ENCODE measurements at regions not wholly inside any gene's neighbourhood (a gene's known extent, or its start where the extent isn't known, plus 50 kb on each side); places are given as distances from the start of the nearest gene placed in this dataset.

DNA sequence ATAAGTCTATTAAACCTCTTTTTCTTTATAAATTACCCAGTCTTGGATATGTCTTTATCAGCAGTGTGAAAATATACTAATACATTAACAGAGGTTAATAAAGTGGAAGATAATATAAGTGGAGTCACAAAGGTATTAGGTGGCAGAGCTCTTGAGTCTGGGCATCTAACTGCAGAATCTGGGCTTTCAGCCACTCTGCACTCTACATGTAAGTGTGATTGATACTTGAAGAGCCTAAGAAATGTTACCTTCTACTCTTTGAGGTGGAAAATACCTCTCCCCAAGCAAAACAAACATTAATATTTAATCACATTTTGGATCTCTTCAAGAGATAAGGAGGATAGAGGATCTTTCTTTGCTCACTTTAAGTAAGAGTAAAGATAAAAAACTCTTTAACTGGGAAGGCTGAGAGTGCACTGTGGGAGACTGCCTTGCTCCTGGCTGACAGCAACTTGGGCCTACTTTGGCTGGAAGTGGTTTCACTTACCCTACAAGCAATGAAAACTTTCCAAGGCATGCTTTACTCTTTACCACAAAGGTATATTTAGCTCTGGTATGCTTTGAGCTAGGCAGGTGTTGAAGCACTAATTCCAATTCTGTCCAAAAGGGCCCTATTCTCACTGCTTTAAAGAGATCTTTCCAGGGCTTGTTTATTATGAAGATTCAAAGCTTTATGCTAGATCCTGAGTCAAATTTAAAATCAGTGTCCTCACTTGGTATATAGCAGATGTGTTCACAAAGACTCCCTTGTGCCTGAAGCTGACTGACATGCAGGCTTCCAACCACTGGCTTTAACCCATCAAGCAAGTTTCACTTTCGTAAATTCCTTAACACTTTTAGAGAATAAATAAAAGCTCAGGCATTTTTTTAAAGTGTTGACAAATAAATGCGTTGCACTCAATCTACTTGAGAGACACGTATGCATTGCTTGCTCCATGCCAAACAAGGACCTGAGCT lies 245.3 kb upstream of the ZP4 start:
- DNase-seq (ENCODE audit: insufficient read length, low spot score), result no peak
- no peak for TF ChIP-seq SPI1 (IDR thresholded peaks at IDR 0.05; ENCODE audit: low read depth, low read length)
- no peak for TF ChIP-seq POLR2A (IDR thresholded peaks at IDR 0.05; ENCODE audit: low read depth, low read length)
- no peak for TF ChIP-seq POU2F2 (IDR thresholded peaks at IDR 0.05; ENCODE audit: low read depth, low read length)
- no peak for FAIRE-seq

GRCh38 chr1:238129677-238130076 lies 239.0 kb upstream of the ZP4 start:
- DNase-seq (ENCODE audit: insufficient read length, low spot score) (no peak), FAIRE-seq (no peak)
- TF ChIP-seq SPI1 (IDR thresholded peaks at IDR 0.05; ENCODE audit: low read depth, low read length), result no peak
- no peak for TF ChIP-seq PAX5 (IDR thresholded peaks at IDR 0.05; ENCODE audit: insufficient read depth, low read length, severe bottlenecking)
- TF ChIP-seq POLR2A (IDR thresholded peaks at IDR 0.05; ENCODE audit: low read depth, low read length), result no peak

DNA sequence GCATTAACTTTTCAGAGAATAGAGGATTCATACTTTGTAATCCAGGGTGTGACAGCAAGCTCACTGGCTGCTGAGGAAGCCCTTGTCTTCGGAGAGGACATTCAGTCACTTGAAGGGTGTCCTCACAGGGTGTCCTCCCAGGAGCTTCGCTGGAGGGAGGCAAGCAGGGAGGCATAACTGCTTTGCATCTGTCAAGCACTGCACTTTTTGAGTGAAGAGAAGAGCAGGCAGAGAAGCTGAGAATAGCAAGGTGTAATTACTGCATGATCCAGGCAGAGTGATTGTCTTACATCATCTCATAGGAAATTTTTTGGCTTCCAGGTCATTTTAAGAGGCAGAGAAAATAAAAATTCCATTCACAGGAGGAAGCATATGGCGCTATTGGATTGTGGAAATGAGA lies 232.5 kb upstream of the ZP4 start:
- DNase-seq (ENCODE audit: insufficient read length, low spot score), result no peak
- TF ChIP-seq SPI1 (IDR thresholded peaks at IDR 0.05; ENCODE audit: low read depth, low read length) (no peak), TAF1 (IDR thresholded peaks at IDR 0.05; ENCODE audit: low read depth, low read length) (no peak), POU2F2 (IDR thresholded peaks at IDR 0.05; ENCODE audit: low read depth, low read length) (no peak), PAX5 (IDR thresholded peaks at IDR 0.05; ENCODE audit: insufficient read depth, low read length, severe bottlenecking) (no peak), POLR2A (IDR thresholded peaks at IDR 0.05; ENCODE audit: low read depth, low read length) (no peak), POLR2AphosphoS5 (IDR thresholded peaks at IDR 0.05; ENCODE audit: low read depth, low read length) (no peak)
- no peak for FAIRE-seq

DNA sequence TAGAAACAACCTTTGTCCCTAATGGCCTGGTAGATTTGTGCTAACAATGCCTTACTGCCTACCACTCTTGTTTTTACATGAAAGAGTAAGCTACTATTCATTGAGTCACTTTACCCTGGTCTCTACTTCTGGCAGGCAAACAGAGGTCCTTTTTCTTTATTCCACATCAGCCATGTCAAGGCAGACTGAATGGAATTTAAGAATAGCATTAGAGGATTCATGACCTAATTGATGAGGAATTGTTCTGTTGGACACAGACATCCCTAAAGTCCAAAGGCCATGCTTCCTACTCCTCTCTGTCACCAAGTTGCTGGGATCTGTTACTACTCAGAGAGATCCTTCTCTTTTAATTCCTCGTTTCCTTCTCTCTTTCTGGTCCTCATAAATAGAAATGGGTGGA lies 229.1 kb upstream of the ZP4 start:
- DNase-seq (ENCODE audit: insufficient read length, low spot score) (no peak), FAIRE-seq (no peak)
- TF ChIP-seq SPI1 (IDR thresholded peaks at IDR 0.05; ENCODE audit: low read depth, low read length) (no peak), POLR2A (IDR thresholded peaks at IDR 0.05; ENCODE audit: low read depth, low read length) (no peak), TAF1 (IDR thresholded peaks at IDR 0.05; ENCODE audit: low read depth, low read length) (no peak), POLR2AphosphoS5 (IDR thresholded peaks at IDR 0.05; ENCODE audit: low read depth, low read length) (no peak), POU2F2 (IDR thresholded peaks at IDR 0.05; ENCODE audit: low read depth, low read length) (no peak), PAX5 (IDR thresholded peaks at IDR 0.05; ENCODE audit: insufficient read depth, low read length, severe bottlenecking) (no peak)

- DNase-seq (ENCODE audit: insufficient read length, low spot score) (no peak), FAIRE-seq (no peak)
- TF ChIP-seq POU2F2 (IDR thresholded peaks at IDR 0.05; ENCODE audit: low read depth, low read length) (no peak), SPI1 (IDR thresholded peaks at IDR 0.05; ENCODE audit: low read depth, low read length) (no peak), POLR2AphosphoS5 (IDR thresholded peaks at IDR 0.05; ENCODE audit: low read depth, low read length) (no peak), TAF1 (IDR thresholded peaks at IDR 0.05; ENCODE audit: low read depth, low read length) (no peak), POLR2A (IDR thresholded peaks at IDR 0.05; ENCODE audit: low read depth, low read length) (no peak), PAX5 (IDR thresholded peaks at IDR 0.05; ENCODE audit: insufficient read depth, low read length, severe bottlenecking) (no peak)
Measured at GRCh38 chr1:238119060-238119459, 228.3 kb upstream of the ZP4 start.

DNA sequence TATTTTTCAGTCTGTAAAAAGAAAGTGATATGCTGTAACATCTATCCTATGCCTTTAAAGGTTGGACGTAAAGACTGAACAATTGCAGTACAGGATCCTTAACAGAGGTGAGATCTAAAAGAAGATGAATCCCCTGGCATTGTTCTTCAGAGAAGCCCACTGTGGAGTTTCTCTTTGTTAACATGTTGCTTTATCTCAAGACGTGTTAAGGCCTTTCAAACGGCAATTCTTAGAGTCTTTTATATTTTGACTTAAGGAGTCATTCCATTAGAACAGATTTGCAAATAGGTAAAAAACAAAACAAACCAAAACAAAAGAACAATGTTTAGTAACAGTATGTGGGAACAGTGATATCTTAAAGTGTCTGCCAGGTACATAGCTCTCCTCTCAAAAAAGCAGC lies 225.1 kb upstream of the ZP4 start:
- DNase-seq (ENCODE audit: insufficient read length, low spot score) (no peak), FAIRE-seq (no peak)
- TF ChIP-seq POLR2A (IDR thresholded peaks at IDR 0.05; ENCODE audit: low read depth, low read length) (no peak), POLR2AphosphoS5 (IDR thresholded peaks at IDR 0.05; ENCODE audit: low read depth, low read length) (no peak)

- no peak for FAIRE-seq
- TF ChIP-seq SPI1 (IDR thresholded peaks at IDR 0.05; ENCODE audit: low read depth, low read length), result no peak
- no peak for TF ChIP-seq POLR2A (IDR thresholded peaks at IDR 0.05; ENCODE audit: low read depth, low read length)
- no peak for TF ChIP-seq POU2F2 (IDR thresholded peaks at IDR 0.05; ENCODE audit: low read depth, low read length)
- no peak for TF ChIP-seq PAX5 (IDR thresholded peaks at IDR 0.05; ENCODE audit: insufficient read depth, low read length, severe bottlenecking)
- TF ChIP-seq TAF1 (IDR thresholded peaks at IDR 0.05; ENCODE audit: low read depth, low read length), result no peak
- no peak for TF ChIP-seq POLR2AphosphoS5 (IDR thresholded peaks at IDR 0.05; ENCODE audit: low read depth, low read length)
- DNase-seq (ENCODE audit: insufficient read length, low spot score), result no peak
Measured at GRCh38 chr1:238112952-238113621, 222.4 kb upstream of the ZP4 start.

GRCh38 chr1:238111516-238111915 lies 220.8 kb upstream of the ZP4 start:
- FAIRE-seq, result no peak
- no peak for DNase-seq (ENCODE audit: insufficient read length, low spot score)
- TF ChIP-seq SPI1 (IDR thresholded peaks at IDR 0.05; ENCODE audit: low read depth, low read length) (no peak), TAF1 (IDR thresholded peaks at IDR 0.05; ENCODE audit: low read depth, low read length) (no peak), POU2F2 (IDR thresholded peaks at IDR 0.05; ENCODE audit: low read depth, low read length) (no peak), PAX5 (IDR thresholded peaks at IDR 0.05; ENCODE audit: insufficient read depth, low read length, severe bottlenecking) (no peak), POLR2AphosphoS5 (IDR thresholded peaks at IDR 0.05; ENCODE audit: low read depth, low read length) (no peak), POLR2A (IDR thresholded peaks at IDR 0.05; ENCODE audit: low read depth, low read length) (no peak)

DNA sequence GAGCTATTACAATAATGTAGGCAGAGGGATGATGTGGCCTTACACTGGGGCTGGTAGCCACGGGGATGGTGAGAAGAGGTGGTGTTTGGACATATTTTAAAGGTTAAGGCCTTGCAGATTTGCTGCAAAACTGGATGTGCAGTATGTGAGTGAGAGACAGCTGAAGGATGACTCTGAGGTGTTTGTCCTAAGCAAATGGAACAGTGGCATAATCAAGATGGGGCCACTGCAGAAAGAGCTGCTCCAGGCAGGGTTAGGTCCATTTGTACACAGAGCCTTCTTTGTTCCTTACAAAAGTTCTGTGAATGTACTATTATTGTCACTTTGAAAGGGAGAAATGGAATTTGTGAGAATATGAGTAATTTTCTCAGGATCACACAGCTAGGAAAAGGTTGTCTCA lies 220.4 kb upstream of the ZP4 start:
- no peak for FAIRE-seq
- no peak for DNase-seq (ENCODE audit: insufficient read length, low spot score)

More for the DNA sequence above, 220.4 kb upstream of the ZP4 start:
- no peak for TF ChIP-seq TAF1 (IDR thresholded peaks at IDR 0.05; ENCODE audit: low read depth, low read length)
- no peak for TF ChIP-seq POLR2A (IDR thresholded peaks at IDR 0.05; ENCODE audit: low read depth, low read length)
- no peak for TF ChIP-seq PAX5 (IDR thresholded peaks at IDR 0.05; ENCODE audit: insufficient read depth, low read length, severe bottlenecking)
- no peak for TF ChIP-seq POU2F2 (IDR thresholded peaks at IDR 0.05; ENCODE audit: low read depth, low read length)
- no peak for TF ChIP-seq SPI1 (IDR thresholded peaks at IDR 0.05; ENCODE audit: low read depth, low read length)
- no peak for TF ChIP-seq POLR2AphosphoS5 (IDR thresholded peaks at IDR 0.05; ENCODE audit: low read depth, low read length)

Data from GM12891 (cell line).